ENCODE measurements at regions not wholly inside any gene's neighbourhood (a gene's known extent, or its start where the extent isn't known, plus 50 kb on each side); places are given as distances from the start of the nearest gene placed in this dataset.

DNA sequence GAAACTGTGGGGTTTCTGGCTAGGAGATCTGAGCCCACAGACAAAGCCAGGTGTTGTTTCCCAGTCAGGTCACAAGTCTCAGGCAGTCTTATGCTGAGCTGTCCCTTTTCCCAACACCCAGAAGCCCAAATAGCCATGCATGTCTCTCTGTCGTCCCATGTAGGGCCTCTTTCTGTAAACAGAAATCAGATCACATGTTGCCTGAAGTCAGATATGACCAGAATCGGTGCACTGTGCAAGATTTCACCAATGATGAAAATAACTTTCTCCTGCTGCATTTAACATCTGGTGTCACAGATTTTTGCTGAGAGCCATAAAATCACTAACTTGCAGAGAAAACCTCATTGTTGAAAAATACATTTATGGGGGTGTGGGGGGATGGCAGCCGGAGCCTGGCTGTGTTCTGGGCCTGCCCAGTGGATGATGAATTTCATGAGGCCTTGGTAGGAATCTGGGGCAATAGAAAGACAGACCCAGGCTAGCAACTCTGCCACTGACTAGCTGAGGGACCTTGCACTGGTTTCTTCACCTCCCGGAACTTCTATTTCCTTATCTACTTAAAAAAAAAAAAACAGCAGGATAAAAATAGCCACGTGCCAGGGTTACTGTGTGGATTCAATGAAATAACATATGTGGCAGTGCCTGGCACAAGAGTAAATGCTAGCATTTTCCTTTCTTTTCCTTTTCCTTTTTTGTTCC lies 158.8 kb upstream of the NFIA start:
- H3K9me3 ChIP-seq (ENCODE audit: insufficient read depth in 2 of 2, low read depth in 1 of 2, low read length in 1 of 2) = no peaks in the 10 kb centered on the region
- H2BK20ac ChIP-seq (ENCODE audit: low read length) = no peak overlapping the region
- no peak overlapping the region for H3K14ac ChIP-seq (ENCODE audit: insufficient read length)
- ChIA-PET CTCF (ENCODE audit: partially characterized antibody) (interaction anchor here (0.6 to 2.5 kb wide), 3 partner anchors 13 to 249 kb away, joined by 3 to 5 read pairs (median 3); no protein-coding TSS in a partner anchor), POLR2A (ENCODE audit: partially characterized antibody) (no interaction called here)
- 86% methylated on average over 5 of the region's 5 CpGs; no CpG with 5 or more reads in 1 of the 2 experiments for WGBS, 2 experiments (ENCODE audit: extremely low coverage in 1 of 2, insufficient coverage in 1 of 2, insufficient read length in 1 of 2, insufficient replicate concordance in 2 of 2, low coverage in 1 of 2, low lambda C conversion rate in 2 of 2, missing lambda C conversion rate in 1 of 2)
- H3K36me3 ChIP-seq (ENCODE audit: control insufficient read depth in 2 of 4, insufficient read depth in 4 of 4, low read length in 3 of 4) = no peaks in the 10 kb centered on the region; a peak in 1 of 8 replicates
- no peak overlapping the region for H3K23ac ChIP-seq (ENCODE audit: insufficient read length)
- no peak overlapping the region for H3K4ac ChIP-seq (replicated peaks; ENCODE audit: insufficient read length, low read depth, low read length)
- no peak overlapping the region for H4K5ac ChIP-seq (ENCODE audit: insufficient read length, low read depth, low read length)
- H2BK5ac ChIP-seq (ENCODE audit: low read depth, low read length) = no peak overlapping the region
- no peak overlapping the region; the same call in 1 of the 2 replicates for H4K8ac ChIP-seq (ENCODE audit: extremely low read depth, insufficient read depth, low read length)
- H3K4me3 ChIP-seq (ENCODE audit: extremely low read depth in 1 of 4, insufficient read depth in 2 of 4, low read depth in 3 of 4, low read length in 4 of 4) = no peak overlapping the region
- H3K4me1 ChIP-seq (replicated peaks in 1 of 4; ENCODE audit: control insufficient read depth in 3 of 4, insufficient read depth in 4 of 4, low read length in 3 of 4) = peaks cover 0 to 8% (median 0%) of the 10 kb centered on the region in 4 experiments; a peak in 2 of 7 replicates
- H3K56ac ChIP-seq (replicated peaks; ENCODE audit: insufficient read length, low read depth, low read length) = no peak overlapping the region
- H3K9ac ChIP-seq (replicated peaks in 1 of 4; ENCODE audit: extremely low read depth in 1 of 4, low read depth in 3 of 4, low read length in 3 of 4) = no peak overlapping the region
- no peak overlapping the region for H2BK12ac ChIP-seq (ENCODE audit: low read depth, low read length)
- no peak overlapping the region for H3K18ac ChIP-seq (ENCODE audit: extremely low read depth, low read length)
- no peaks in the 10 kb centered on the region for H4K20me1 ChIP-seq (replicated peaks in 1 of 2; ENCODE audit: control insufficient read depth in 1 of 2, insufficient read depth in 2 of 2, low read length in 2 of 2)
- no peaks in the 10 kb centered on the region for H3K79me1 ChIP-seq (ENCODE audit: low read depth, low read length)
- H3K79me2 ChIP-seq (ENCODE audit: control insufficient read depth in 1 of 2, insufficient read depth in 2 of 2, low read length in 2 of 2) = no peaks in the 10 kb centered on the region
- H2BK15ac ChIP-seq (ENCODE audit: low read length) = no peak overlapping the region
- H2BK120ac ChIP-seq (replicated peaks; ENCODE audit: low read depth, low read length) = no peak overlapping the region
- no peak for FAIRE-seq
- H4K91ac ChIP-seq (replicated peaks; ENCODE audit: insufficient read length, low read length) = no peak overlapping the region
- H2AK5ac ChIP-seq (ENCODE audit: low read depth, low read length) = no peak overlapping the region
- H3K23me2 ChIP-seq (ENCODE audit: low read depth, low read length) = peaks cover 2% of the 10 kb centered on the region; the same call in 1 of the 2 replicates
- H3K27ac ChIP-seq (ENCODE audit: low read depth, low read length) = no peak overlapping the region
- no peak overlapping the region for H3K4me2 ChIP-seq (ENCODE audit: insufficient read depth in 1 of 2, low read depth in 2 of 2, low read length in 2 of 2)
- DNase-seq (ENCODE audit: low read depth in 1 of 2, low spot score in 2 of 2) = no peak
- no peaks in the 10 kb centered on the region for H3K27me3 ChIP-seq (replicated peaks in 1 of 4; ENCODE audit: control insufficient read depth in 3 of 4, extremely low read depth in 1 of 4, insufficient read depth in 3 of 4, low read length in 3 of 4)
- H2AFZ ChIP-seq (ENCODE audit: low read length) = no peak overlapping the region
- TF ChIP-seq TAF7 (optimal IDR thresholded peaks at IDR 0.05; ENCODE audit: borderline replicate concordance, low read depth, low read length) (no peak), MAX (IDR thresholded peaks at IDR 0.05) (no peak), TEAD4 (IDR thresholded peaks at IDR 0.05; ENCODE audit: low read depth, low read length) (no peak), GABPA (IDR thresholded peaks at IDR 0.05; ENCODE audit: borderline replicate concordance, insufficient read depth, low read length) (no peak), YY1 (IDR thresholded peaks at IDR 0.05; ENCODE audit: low read depth, low read length) (no peak), CHD2 (IDR thresholded peaks at IDR 0.05; ENCODE audit: low read length) (no peak), PHF8 (conservative IDR thresholded peaks at IDR 0.05; ENCODE audit: low read depth, low read length) (no peak), RBBP5 (IDR thresholded peaks at IDR 0.05; ENCODE audit: borderline replicate concordance, low read depth, low read length) (no peak), CBX8 (IDR thresholded peaks at IDR 0.05; ENCODE audit: borderline replicate concordance, low read depth, low read length) (no peak), HDAC6 (IDR thresholded peaks at IDR 0.05; ENCODE audit: low read depth, low read length) (no peak), HDAC2 (IDR thresholded peaks at IDR 0.05; ENCODE audit: borderline replicate concordance in 1 of 2, low read depth in 2 of 2, low read length in 2 of 2) (no peak), JUN (IDR thresholded peaks at IDR 0.05; ENCODE audit: low read depth, low read length) (no peak)
